Islet of Langerhans (tissue), 1 donor: ENCODE measurements at regions not wholly inside any gene's neighbourhood (a gene's known extent, or its start where the extent isn't known, plus 50 kb on each side); places are given as distances from the start of the nearest gene placed in this dataset.

Source experiments
- FAIRE-seq: peaks from one replicate; lab custom pipeline; 2011; peaks lifted over from hg19 to GRCh38; lab: Jason Lieb, UNC

GRCh38 chr1:47703156-47703825 is 265.4 kb downstream of the FOXD2 start:
- FAIRE-seq: no peak

- FAIRE-seq: no peak
Observed at GRCh38 chr1:47703981-47704596, 266.2 kb downstream of the FOXD2 start.

- no peak for FAIRE-seq
Observed at GRCh38 chr1:47705517-47706130, 267.8 kb downstream of the FOXD2 start.

DNA sequence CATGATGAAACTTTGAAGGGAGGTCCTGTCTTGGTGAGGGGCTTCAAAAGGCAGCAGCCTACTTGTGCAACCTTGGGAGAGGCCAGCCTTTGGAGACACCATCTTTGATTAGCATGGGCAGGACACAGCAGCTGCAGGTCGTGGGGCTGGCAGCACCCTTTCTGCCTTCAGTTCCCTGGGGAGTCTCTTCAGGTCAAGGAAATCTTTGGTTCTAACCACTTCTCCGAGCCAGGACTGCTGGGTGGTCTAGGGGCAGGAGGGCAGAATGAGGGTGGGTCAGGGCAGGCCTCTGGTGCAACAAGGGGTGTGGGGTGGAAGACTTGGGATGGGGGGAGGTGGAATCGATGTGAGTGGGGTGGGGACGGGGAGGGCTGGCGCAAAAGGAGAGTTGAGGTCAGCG is 269.7 kb downstream of the FOXD2 start:
- FAIRE-seq: no peak

DNA sequence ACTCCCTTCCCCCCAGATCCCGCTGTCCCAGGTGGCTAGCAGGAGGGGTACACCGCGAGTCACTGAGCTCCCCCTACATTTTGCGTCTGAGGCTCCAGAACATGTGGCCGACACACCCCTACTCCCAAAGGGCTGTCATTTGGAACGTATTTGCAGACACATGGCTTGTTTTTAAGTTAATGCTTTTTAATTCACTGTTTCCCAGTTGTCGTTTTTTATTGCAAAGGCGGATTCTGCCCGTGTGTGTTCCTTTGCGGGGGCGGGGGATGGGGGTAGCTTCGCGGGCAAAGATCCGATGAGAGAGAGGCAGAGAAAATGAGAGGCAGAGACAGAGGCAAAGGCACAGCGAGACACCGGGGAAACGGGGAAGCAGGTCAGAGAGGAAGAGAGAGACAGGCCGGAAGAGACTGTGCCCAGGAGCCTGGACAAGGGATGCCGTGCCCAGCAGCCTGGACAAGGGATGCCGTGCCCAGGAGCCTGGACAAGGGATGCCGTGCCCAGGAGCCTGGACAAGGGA is 270.2 kb downstream of the FOXD2 start:
- no peak for FAIRE-seq

DNA sequence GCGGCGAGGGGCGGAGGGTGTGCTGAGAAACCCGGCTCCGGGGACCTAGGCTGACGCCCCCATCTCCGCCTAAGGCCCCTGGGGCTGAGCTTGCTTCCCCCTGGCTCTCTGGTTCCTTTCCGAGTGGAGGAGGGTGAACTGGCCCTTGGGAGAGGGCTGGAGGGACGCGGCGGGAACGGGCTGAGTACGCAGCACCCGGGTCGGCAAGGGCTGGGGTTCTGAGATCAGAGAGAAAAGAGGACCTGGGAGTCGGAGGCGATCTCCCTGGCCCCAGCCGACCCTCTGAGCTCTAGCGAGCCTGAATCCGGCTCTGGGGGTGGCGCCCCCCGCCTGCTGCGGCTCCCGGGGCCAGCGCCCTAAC is 270.8 kb downstream of the FOXD2 start:
- FAIRE-seq: no peak

DNA sequence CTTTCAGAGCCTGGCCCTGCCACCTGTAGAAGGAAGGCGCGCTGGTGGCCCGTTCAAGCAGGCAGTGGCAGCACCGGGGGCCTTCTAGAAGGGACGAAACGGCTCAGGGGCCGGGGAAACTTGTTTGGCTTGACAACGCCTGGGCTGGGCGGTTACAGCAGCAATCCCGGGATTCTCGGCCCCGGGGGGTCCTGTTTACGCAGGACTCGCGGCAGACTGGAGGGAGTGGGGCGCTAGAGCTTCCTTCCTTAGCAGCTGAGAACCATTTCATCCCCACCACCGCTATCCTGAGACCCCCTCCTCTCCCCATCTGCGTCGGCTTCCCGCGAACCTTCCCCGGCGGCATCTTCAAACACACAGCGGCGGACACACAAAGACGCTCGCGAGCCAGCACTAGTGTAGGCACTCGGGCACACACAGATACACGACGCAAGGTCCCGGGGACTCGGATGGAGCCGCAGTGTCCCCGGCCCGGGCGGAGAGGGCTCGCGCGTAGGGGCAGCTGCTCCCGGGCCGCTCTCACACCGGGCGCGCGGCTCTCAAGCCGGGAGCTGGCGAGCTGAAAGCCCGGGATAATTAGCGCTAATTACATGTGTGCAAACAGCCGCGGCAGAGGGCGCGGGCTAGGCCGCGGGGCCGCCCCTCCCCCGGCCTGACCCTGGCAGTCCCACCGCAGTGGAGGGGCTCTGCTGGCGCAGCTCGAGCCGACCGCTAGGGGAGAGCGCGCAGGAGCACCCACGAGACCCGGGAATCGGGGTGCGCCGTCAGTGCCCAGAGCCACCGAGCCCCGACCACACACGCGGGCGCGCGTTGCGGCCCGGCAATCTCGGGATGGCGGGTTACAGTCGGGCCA is 271.4 kb downstream of the FOXD2 start:
- FAIRE-seq: no peak

- no peak for FAIRE-seq
Observed at GRCh38 chr1:47709872-47710231, 272.0 kb downstream of the FOXD2 start.

DNA sequence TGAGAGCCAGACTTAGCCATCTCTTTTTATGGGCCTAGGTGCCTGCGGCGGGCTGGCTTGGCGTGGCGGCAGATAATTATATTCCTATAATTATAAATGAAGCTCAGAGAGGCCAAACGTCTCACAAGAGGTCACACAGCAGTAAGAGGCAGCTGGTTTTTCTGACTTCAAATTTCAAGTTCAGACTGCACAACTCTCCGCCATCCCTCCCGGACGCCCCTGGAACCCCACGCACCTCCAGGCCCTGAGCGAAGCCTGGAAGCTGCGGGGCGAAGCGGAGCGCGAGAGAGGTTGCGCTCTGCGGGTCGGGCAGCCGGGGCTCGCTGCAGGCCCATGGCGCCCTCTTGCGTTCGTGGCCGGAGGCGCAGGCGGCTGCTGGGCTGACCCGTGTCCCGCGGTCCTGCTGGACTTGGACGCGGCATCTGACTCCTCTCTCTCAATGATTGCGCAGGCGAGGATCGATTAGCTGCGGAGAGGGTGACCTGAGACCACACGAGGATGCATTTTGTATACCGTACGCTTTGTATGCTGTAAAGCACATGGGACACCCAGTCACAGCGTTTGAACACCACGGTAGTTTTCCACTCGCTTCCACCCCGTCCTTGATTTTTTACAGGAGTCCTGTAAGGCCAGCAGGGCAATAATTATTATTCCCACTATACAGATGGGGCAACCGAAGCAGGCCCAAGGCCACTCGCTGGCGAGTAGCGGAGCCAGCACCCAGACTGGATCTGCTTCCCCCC is 272.7 kb downstream of the FOXD2 start:
- FAIRE-seq: no peak
